DND-41 (cell line): ENCODE measurements at regions not wholly inside any gene's neighbourhood (a gene's known extent, or its start where the extent isn't known, plus 50 kb on each side); places are given as distances from the start of the nearest gene placed in this dataset.

Experiments
- ATAC-seq: fragments of 200-7000 bp; cut with Tn5 transposase; 3 replicates; pipeline ENCODE4 v1.9.1; 2021; ENCODE audit warnings: low read depth; ENCODE audit not compliant: insufficient read depth
- DNase-seq: peaks from one replicate; pipeline ENCODE4 v3.0.0-alpha.2; 2020
- H2AFZ ChIP-seq: 2 replicates; pipeline ENCODE4 v1.6.0; 2012; ENCODE audit warnings: low read depth, low read length
- H3K27ac ChIP-seq: 2 replicates; pipeline ENCODE4 v1.5.1; 2012; ENCODE audit warnings: low read length, inconsistent platforms
- H3K27me3 ChIP-seq: fragments of 200-600 bp; sonication (generic); 2 replicates; pipeline ENCODE4 v1.6.0; 2012; ENCODE audit warnings: low read length, mild to moderate bottlenecking, inconsistent platforms; ENCODE audit not compliant: insufficient read depth, poor library complexity
- H3K36me3 ChIP-seq: 2 replicates; pipeline ENCODE4 v1.5.1; 2012; ENCODE audit warnings: low read length, inconsistent platforms; ENCODE audit not compliant: insufficient read depth
- H3K4me1 ChIP-seq: 2 replicates; pipeline ENCODE4 v1.5.1; 2012; ENCODE audit warnings: mild to moderate bottlenecking, low read length; ENCODE audit not compliant: insufficient read depth
- H3K4me2 ChIP-seq: 2 replicates; pipeline ENCODE4 v1.6.0; 2012; ENCODE audit warnings: mild to moderate bottlenecking, moderate library complexity, low read length, inconsistent platforms; ENCODE audit not compliant: insufficient read depth
- H3K4me3 ChIP-seq, 2 experiments: fragments of 200-600 bp in 1 of 2; shearing (Covaris generic) in 1 of 2; 2 replicates each; pipeline ENCODE4 v1.5.1; 2012 to 2016; ENCODE audit warnings: inconsistent platforms in 2 of 2, low read length in 2 of 2, mild to moderate bottlenecking in 2 of 2, low read depth in 1 of 2, moderate library complexity in 1 of 2
- H3K79me2 ChIP-seq: 2 replicates; pipeline ENCODE4 v1.6.0; 2012; ENCODE audit warnings: low read length, inconsistent platforms; ENCODE audit not compliant: insufficient read depth
- H3K9ac ChIP-seq: 2 replicates; pipeline ENCODE4 v1.6.0; 2012; ENCODE audit warnings: low read depth, mild to moderate bottlenecking, inconsistent platforms, low read length, moderate library complexity
- H3K9me3 ChIP-seq: 2 replicates; pipeline ENCODE4 v1.5.1; 2012; ENCODE audit warnings: low read length, moderate library complexity, mild to moderate bottlenecking, inconsistent platforms; ENCODE audit not compliant: insufficient read depth, severe bottlenecking
- H4K20me1 ChIP-seq: 2 replicates; pipeline ENCODE4 v1.6.0; 2012; ENCODE audit warnings: low read length; ENCODE audit not compliant: insufficient read depth
- EZH2 ChIP-seq: IDR thresholded peaks from 3 replicates; pipeline ENCODE4 v1.6.1; 2012; ENCODE audit warnings: borderline replicate concordance, low read depth, mild to moderate bottlenecking, moderate library complexity, low read length, inconsistent platforms; ENCODE audit not compliant: severe bottlenecking
- TF ChIP-seq, protein P1 (sequence below): IDR thresholded peaks from 2 replicates; pipeline ENCODE4 v1.5.1; 2012; ENCODE audit warnings: borderline replicate concordance, low read length, moderate library complexity, mild to moderate bottlenecking; ENCODE audit not compliant: poor library complexity, severe bottlenecking; ENCODE audit errors: extremely low read depth

DNA sequence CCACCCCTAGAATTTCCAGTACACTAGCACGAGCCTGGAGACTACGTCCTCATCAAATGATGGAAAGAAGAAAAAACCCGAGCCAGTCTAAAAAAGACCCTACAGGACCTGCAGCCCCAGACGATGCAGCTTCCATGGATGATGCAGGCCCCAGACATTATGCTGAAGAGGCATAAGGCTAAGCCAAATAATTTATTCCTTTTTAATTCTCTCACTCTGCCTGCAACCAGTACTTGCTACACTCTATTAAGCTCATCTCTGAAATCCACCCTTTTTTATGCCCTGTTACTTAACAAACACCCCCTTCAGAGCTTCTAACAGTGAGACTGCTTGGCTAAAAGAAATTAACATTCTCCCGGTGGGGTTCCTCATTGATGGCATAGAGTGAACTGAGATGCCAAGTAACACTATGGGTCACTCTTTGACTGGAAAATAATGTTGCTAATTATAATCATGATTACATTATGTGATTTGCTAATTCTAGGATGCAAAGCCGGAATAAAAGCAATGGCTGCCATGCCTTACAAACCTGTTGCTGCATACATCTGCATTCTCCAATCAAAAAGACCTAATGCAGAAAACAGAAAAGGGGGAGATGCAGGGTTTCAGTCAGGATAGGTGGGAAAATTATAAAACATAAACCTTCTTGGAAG lies 1462.4 kb downstream of the UQCRFS1 start:
- no peak overlapping the region for H2AFZ ChIP-seq
- no peaks in the 10 kb centered on the region for H3K27me3 ChIP-seq
- H3K36me3 ChIP-seq: no peaks in the 10 kb centered on the region
- no peak overlapping the region for H3K4me2 ChIP-seq
- no peak for ATAC-seq
- DNase-seq: no peak
- TF ChIP-seq EZH2: no peak
- TF ChIP-seq, protein P1, sequence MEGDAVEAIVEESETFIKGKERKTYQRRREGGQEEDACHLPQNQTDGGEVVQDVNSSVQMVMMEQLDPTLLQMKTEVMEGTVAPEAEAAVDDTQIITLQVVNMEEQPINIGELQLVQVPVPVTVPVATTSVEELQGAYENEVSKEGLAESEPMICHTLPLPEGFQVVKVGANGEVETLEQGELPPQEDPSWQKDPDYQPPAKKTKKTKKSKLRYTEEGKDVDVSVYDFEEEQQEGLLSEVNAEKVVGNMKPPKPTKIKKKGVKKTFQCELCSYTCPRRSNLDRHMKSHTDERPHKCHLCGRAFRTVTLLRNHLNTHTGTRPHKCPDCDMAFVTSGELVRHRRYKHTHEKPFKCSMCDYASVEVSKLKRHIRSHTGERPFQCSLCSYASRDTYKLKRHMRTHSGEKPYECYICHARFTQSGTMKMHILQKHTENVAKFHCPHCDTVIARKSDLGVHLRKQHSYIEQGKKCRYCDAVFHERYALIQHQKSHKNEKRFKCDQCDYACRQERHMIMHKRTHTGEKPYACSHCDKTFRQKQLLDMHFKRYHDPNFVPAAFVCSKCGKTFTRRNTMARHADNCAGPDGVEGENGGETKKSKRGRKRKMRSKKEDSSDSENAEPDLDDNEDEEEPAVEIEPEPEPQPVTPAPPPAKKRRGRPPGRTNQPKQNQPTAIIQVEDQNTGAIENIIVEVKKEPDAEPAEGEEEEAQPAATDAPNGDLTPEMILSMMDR: no peak
- no peak overlapping the region for H3K4me3 ChIP-seq
- H3K4me1 ChIP-seq: no peaks in the 10 kb centered on the region
- no peak overlapping the region for H3K9ac ChIP-seq
- H3K79me2 ChIP-seq: no peaks in the 10 kb centered on the region
- no peak overlapping the region for H3K27ac ChIP-seq
- H4K20me1 ChIP-seq: no peaks in the 10 kb centered on the region
- H3K9me3 ChIP-seq: peaks cover 3% of the 10 kb centered on the region

DNA sequence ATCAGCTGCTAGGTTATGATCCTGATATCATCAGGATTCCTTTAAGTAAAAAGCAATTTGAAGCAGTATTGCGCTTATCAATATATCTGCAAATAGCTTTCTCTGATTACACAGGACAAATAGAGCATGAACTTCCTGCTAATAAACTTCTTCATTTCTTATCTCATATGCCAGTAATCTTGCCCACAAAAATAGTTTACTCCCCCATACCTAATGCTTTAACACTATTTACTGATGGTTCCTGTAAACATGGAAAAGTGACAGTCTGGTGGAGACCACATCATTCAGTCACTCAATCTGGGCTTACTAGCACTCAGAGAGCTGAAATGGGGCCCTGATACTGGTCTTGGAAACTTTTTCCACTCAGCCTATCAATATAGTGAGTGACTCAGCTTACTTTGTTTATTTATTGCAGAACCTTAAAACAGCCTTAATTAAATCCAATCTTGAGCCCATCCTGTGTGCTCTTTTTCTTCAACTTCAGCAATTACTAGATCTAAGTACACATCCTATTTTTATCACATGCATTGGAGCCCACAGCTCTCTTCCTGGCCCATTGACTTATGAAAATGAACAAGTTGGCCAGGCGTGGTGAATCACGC lies 1464.3 kb downstream of the UQCRFS1 start:
- H2AFZ ChIP-seq: no peak overlapping the region
- no peak overlapping the region for H3K9ac ChIP-seq
- H3K27ac ChIP-seq: no peak overlapping the region
- no peak overlapping the region for H3K4me2 ChIP-seq
- H3K27me3 ChIP-seq: no peaks in the 10 kb centered on the region
- no peak for DNase-seq
- H3K36me3 ChIP-seq: no peaks in the 10 kb centered on the region
- H3K4me3 ChIP-seq: no peak overlapping the region
- no peak for ATAC-seq
- H3K4me1 ChIP-seq: no peaks in the 10 kb centered on the region
- TF ChIP-seq, protein P1: no peak
- TF ChIP-seq EZH2: no peak
- H3K79me2 ChIP-seq: no peaks in the 10 kb centered on the region
- no peaks in the 10 kb centered on the region for H4K20me1 ChIP-seq
- H3K9me3 ChIP-seq: peaks cover 3% of the 10 kb centered on the region

DNA sequence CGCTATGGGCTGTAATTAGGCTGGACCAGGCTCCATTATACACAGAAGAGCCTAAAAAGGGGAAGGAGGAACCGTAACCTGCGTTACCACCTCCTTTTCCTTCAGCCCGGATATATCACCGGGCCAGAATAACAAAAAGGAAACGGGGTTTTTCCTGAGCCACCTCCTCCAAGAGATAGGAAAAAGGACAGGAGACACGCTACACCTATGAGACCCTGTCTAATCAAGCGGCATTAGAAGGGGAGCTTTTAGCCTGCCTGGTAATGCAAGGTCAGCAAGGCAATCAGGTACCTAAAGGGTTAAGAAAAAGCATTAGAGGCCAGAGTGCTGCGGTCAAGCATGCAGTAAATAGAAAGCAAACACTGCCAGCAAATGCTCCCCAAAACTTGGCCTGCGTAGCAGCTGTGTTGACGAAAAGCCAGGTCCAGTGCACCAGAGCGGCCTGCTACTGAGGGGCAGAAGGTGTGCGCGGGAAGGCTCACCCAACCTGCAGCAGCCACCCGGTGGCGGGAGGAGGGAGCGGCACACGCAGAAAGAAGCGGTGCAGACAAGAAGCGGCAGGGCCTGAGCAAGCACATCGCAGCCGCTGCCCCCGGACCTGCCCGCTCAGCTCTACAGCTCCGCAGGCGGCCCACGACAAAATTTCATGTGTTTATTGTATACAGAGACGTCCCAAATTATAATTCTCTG lies 1466.1 kb downstream of the UQCRFS1 start:
- no peak overlapping the region for H2AFZ ChIP-seq
- DNase-seq (no peak), ATAC-seq (no peak)
- H3K9me3 ChIP-seq: peaks cover 3% of the 10 kb centered on the region
- H3K4me2 ChIP-seq: no peak overlapping the region
- no peaks in the 10 kb centered on the region for H3K27me3 ChIP-seq
- TF ChIP-seq, protein P1: peak; percentile 37
- no peak for TF ChIP-seq EZH2
- no peak overlapping the region for H3K27ac ChIP-seq
- no peak overlapping the region for H3K9ac ChIP-seq
- no peaks in the 10 kb centered on the region for H3K79me2 ChIP-seq
- no peaks in the 10 kb centered on the region for H3K4me1 ChIP-seq
- no peaks in the 10 kb centered on the region for H4K20me1 ChIP-seq
- no peaks in the 10 kb centered on the region for H3K36me3 ChIP-seq
- no peak overlapping the region for H3K4me3 ChIP-seq
